Transverse colon (tissue), 3 donors: ENCODE measurements at regions not wholly inside any gene's neighbourhood (a gene's known extent, or its start where the extent isn't known, plus 50 kb on each side); places are given as distances from the start of the nearest gene placed in this dataset.

Source experiments
- EP300 ChIP-seq: sonication (generic); formaldehyde crosslinking; IDR thresholded peaks from one replicate; pipeline ENCODE4 v1.6.1; 2017; ENCODE audit warnings: antibody characterized with exemption, low read depth
- POLR2A ChIP-seq: fragments of 450-650 bp; IDR thresholded peaks from one replicate; pipeline ENCODE4 v1.6.1; 2016; ENCODE audit warnings: antibody characterized with exemption, mild to moderate bottlenecking, moderate library complexity
- TF ChIP-seq, protein P1 (sequence below), 5 experiments: fragments of 200-600 bp in 3 of 5; fragments of 450-650 bp in 2 of 5; sonication (generic) in 3 of 5; IDR thresholded peaks; 1 replicate in 2 of 5; 2 replicates in 3 of 5; pipeline ENCODE4 v1.5.1; 2016 to 2017; ENCODE audit warnings: antibody characterized with exemption in 5 of 5, inconsistent platforms in 3 of 5, mild to moderate bottlenecking in 2 of 5, moderate library complexity in 1 of 5

DNA sequence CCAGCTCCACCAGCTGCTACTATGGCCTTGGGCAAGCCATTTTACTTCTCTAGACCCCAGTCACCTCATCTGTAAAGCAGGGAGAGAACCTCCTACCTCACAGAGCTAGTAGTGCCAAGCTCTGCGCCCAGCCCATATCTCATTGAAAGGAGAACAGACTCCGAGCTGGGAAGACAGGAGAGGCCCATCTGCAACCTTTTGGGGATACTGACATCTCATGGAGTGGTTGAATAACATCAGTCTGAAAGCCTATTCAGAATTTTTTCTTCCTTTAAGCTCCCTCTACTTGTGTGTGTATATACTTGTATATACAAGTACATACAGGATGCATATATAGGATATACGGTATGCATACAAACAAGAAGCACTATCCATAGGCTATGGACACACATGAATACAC, 279.5 kb upstream of the POU3F1 start:
- TF ChIP-seq, protein P1, sequence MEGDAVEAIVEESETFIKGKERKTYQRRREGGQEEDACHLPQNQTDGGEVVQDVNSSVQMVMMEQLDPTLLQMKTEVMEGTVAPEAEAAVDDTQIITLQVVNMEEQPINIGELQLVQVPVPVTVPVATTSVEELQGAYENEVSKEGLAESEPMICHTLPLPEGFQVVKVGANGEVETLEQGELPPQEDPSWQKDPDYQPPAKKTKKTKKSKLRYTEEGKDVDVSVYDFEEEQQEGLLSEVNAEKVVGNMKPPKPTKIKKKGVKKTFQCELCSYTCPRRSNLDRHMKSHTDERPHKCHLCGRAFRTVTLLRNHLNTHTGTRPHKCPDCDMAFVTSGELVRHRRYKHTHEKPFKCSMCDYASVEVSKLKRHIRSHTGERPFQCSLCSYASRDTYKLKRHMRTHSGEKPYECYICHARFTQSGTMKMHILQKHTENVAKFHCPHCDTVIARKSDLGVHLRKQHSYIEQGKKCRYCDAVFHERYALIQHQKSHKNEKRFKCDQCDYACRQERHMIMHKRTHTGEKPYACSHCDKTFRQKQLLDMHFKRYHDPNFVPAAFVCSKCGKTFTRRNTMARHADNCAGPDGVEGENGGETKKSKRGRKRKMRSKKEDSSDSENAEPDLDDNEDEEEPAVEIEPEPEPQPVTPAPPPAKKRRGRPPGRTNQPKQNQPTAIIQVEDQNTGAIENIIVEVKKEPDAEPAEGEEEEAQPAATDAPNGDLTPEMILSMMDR (IDR thresholded peaks at IDR 0.05), result no peak
- TF ChIP-seq POLR2A, result no peak
- TF ChIP-seq EP300, result no peak
